Activated CD4-positive, alpha-beta T cell treated with anti-CD3 and anti-CD28 coated beads, Interleukin-2, amount 50 U/mL, for 4 hours (primary cell): ENCODE measurements at regions not wholly inside any gene's neighbourhood (a gene's known extent, or its start where the extent isn't known, plus 50 kb on each side); places are given as distances from the start of the nearest gene placed in this dataset.
"Not testable (repeated sequence)": the region's sequence is repeated elsewhere in the genome, so short reads cannot be mapped to it uniquely, and the experiment has no call there.

Experiments
- DNase-seq, 2 experiments: peaks; one replicate each; pipeline ENCODE4 v3.0.0-alpha.2; 2020

DNA sequence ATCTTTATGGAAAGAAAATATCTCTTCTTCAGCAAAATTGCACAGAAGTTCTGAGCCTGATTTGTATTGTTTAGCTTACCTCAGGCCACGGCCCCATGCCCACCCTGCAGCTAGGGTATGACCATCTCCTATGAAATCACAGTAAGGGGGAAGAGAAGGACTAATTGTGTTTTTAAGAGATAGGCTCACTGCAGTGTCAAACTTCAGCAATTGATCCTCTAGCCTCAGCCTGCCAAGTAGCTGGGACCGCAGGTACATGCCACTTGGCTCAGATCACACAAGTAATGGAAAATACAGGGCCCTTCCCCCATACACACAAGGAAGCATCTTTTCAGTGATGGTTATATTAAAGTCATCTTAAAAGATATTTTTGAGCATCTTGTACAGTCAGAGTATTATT is 60.0 kb downstream of the DMAC1 start:
- DNase-seq: no peak

DNA sequence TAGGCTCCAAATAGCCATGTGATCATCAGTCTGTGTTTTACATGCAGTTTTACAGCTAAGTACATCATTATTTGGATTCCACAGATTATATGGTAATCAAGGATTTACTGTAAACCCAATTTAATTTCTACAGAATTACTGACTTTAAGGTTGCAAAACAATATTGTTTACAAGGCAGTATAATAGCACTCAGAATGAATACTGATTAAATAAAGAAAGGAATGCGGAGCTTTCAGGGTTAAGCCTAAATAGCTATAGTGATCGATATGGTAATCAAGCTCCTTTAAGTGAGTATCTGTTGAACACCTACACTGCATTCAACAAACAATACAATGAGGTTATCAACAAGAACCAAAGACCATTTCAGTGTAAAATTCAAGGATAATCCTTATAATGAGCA is 64.3 kb downstream of the DMAC1 start:
- no peak for DNase-seq

DNA sequence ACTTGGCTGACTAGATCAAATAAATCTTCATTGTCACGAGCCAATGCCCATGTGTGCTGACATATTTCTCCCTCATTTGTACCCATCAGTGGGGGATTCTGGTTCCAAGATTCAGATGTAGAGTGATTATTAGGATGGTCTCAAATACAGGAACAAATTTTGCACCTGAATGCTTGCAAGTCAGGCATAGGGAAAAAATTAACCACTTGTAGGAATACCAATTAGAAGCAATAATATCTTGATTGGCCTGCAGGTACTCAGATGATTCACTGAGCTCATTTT is 69.5 kb downstream of the DMAC1 start:
- no peak for DNase-seq

DNA sequence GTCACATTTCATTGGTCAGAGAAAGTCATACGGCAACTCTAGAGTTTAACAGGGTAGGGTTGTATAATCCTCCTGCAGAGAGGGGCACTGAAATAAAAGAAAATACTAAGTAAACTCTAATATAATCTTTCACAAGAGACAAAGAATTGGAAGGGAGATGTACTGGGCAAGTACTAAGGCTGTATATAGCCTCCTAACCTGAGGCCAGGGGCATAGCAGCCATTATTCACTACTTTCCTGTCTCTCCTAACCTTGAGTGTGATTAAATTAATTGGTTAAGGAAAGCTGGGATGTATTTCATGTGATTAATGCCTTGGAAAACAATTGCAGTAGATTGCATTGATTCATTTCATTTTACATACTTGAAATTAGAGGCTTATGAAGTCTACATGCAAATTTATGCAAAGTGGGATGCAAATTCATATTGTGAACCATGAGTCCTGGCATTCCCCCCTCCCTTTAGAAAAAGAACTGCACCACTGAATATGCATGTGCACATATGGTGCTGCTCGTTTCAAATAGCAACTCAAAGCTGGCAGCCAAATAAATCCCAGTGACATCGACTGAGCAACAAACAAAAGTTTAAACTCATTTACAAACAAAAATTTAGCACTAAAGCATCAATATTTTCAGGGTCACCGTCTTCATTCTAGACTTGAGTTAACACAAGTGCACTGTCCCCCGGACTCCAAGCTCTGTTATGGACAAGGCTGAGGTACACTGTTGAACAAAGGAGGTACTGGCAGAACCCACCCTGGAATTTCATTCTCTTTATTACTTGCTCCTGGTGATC is 70.0 kb downstream of the DMAC1 start:
- no peak for DNase-seq

DNA sequence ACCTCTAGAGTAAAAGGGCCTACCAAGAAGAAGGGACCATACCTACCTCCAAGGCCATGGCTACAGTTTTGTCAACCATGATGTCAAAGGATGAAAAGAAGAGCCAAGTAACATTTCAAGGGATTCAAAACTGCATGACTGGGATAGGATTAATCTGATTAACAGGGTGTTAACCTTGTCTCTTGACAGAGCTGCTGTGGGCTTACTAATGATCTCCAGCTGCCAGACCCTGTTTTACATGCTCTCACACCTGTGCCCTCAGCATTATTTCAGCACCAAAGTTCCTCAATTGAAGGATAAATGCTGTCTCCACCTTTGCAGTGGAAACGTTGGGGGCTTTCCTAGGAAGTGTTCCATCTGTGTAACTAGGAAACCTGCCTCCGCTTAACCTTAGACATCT is 78.3 kb downstream of the DMAC1 start:
- no peak for DNase-seq

DNA sequence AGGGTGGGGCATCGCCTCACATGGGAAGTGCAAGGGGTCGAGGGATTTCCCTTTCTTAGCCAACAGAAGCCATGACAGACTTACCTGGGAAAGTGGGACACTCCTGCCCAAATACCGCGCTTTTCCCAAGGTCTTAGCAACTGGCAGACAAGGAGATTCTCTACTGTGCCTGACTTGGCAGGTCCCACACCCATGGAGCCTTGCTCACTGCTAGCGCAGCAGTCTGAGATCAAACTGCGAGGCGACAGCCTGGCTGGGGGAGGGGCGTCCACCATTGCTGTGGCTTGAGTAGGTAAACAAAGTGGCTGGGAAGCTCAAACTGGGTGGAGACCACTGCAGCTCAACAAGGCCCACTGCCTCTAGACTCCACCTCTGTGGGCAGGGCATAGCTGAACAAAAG is 86.5 kb downstream of the DMAC1 start:
- not testable (repeated sequence) for DNase-seq

DNA sequence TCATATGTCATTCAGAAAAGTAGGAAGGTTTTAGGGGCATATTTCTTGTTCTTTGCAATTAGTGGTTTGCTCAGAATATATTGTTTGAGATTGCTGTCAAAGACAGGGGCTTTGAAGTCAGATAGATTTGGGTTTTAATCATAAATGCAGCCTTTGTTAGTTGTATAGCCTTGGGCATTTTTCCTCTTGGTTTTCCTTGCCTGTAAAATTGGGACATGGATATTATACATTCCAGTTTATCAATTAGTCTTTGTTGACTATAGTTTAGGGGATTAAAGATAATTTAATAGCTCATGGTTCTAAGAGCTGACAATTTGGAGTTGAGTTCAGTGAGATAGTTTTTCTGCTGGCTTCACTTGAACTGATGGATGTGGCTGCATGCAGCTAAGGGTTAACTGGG is 88.9 kb downstream of the DMAC1 start:
- DNase-seq: no peak

DNA sequence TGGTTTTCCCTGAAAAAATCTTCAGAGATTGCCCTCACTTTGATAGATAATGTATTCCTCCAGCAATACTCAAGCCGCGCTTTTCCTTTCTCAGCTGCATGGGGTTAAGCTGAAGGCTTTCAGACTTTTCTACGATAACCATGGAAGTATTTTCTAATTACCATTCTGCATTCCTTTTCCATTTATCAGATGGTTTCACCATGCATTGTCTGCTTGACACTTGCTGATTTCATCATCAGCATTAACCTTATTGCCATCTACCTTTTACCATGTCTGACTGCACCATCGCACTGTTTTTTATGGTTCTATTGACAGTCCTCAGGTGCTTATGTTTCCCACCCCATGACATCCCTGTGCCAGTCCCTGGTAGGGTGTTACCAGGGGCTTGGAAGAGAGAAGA is 91.6 kb downstream of the DMAC1 start:
- DNase-seq: no peak

DNA sequence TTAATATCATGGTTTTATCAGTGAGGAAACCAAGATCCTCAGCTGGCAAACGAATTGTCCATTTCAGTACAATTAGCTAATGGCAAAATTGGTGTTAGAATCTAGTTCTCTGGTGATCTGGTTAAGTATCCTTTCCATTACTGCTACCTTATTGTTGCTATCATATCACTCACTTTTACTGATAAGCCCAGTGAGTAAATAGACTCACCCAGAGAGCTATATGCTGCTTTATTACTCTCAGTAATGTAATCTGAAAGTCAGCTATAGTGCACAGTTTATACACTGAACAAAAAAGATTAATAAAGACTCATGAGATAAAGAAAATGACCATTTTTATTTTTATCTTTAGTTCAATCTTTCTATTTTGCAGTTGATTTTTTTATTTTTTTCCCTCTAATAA is 95.0 kb downstream of the DMAC1 start:
- no peak for DNase-seq

DNA sequence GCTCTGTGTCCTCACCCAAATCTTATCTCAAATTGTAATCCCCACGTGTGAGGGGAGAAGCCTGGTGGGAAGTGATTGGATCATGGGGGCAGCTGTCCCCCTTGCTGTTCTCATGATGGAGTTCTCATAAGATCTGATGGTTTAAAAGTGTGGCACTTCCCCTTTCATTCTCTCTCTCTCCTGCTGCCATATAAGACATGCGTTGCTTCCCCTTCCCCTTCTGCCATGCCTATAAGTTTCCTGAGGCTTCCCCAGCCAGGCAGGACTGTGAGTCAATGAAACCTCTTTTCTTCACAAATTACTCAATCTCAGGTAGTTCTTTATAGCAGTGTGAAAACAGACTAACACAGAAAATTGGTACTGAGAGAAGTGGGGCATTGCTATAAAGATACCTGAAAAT is 107.7 kb downstream of the DMAC1 start:
- no peak for DNase-seq

DNA sequence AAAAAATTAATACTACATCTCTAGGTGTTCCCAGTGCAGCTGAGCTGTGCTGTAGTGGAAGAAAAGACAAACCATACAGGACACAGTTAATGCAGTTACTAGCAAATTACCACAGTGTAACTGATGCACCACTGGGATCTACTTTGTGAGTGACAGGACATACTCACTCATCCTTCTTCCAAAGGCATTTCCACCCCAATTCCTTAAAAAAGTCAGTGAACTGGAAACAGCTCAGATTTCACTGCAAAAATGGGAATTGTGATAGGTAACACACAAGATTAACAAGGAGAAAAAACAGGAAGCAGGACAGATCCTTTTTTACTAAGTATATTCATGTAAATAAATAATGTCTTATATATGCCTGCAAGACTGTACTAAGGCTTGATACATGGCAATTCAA is 109.6 kb downstream of the DMAC1 start:
- no peak for DNase-seq

DNA sequence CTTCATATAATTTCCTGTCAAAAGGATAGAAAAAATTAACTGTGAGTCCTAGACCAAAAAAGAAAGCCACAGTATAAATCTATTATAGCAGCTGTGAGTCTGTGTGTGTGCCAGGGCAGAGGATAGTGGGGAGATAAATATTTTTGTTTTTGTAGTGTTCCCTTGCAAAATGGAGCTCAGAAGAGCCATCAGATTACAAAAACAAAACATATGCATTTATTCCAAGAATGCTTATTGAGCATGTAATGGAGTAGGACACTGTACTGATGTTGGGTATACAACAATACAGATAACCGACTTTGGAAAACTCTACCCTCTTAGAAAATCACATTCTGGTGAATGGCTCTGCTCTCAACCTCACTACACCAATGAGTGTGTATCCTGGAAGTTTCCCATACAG is 111.0 kb downstream of the DMAC1 start:
- DNase-seq: no peak

DNA sequence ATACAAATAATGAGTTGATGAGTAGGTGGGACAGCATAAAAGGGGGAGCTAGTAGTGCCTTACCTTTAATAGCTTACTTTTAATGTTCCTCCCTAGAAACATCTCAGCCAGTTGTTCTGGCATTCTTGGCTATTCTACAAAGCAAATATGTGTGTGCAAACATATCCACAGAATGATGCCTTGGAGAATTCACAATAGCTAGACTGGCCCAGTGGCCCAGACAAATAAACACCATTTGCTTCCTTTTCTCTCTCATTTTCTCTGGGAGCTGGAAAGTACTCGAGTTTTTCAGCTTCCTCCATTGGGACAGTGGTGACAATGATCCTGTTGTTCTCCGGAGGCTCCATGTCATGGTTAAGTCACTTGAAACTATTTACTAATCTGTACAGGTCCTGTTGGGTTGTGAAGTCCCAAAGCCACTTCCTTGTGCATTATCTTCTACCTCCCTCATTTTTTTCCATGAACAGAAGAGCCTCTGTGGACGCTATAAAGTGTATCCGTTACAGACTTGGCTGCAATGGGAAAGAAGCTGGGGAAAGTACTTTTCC is 122.9 kb downstream of the DMAC1 start:
- DNase-seq: no peak

DNA sequence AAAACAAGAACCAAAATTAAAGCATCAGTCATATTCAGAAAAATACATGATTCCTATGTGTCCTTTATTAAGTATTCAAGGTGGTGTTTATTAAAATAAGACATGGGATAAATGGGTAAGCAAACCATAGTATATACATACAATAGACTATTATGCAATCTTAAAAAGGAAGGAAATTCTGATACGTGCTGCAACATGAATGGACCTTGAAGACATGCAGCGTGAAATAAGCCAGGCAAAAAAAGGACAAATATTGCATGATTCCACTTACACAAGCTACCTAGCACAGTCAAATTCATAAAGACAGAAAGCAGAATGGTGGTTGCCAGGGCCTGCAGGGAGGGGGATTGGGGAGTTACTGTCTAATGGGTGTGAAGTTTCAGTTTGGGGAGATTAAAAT is 127.7 kb downstream of the DMAC1 start:
- no peak for DNase-seq

DNA sequence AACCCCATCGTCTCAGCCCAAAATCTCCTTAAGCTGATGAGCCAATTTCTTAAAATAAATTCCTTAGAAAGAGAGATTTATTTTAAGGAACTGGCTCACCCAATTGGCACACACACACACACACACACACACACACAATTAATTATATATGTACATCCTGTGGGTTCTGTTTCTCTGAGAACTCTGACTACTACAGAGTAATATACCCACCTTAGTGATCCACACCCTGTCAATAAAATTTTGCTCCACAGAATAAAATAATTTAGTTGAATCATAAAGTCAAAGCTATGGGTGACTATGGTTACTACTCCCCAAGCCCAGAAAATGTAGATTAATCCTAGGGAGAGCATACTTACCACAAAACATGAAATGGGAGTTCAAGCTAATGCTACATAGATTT is 131.0 kb downstream of the DMAC1 start:
- DNase-seq: no peak

DNA sequence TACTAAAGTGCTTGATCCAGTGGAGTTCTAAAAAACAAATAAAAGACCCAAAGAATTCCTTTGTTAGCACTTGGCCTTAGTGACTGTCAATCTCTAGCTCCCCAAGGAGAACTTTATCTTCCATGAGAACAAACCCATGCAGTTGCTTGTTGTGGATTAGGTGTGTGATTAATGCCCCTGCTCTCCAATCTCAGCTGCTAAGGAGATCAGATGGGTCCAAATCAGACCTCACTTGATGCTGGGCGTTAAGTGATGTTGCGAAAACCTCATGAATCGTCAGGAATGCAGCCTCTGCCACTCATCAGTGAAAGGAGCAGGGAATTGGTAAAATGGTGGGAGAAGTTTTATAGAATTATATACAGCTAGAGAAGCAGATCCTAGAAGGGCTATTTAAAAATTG is 133.7 kb downstream of the DMAC1 start:
- no peak for DNase-seq

DNA sequence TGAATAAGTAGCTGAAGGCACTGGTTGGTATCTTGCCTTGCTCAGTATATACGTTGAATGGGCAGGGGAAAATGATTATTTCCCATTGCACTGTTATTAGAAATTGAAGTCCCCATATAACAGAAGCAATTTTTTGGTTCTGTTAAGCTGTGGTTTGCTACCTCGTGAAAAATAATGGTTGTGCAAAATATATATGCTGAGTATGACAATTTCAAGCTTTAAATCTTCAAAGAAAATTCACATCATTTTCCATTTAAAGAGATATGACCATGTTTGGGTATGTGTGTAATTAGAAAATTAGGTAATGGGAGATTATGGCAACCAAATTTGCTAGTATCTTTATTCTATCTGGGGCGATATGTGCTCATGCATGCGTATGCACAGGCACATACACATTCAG is 139.8 kb downstream of the DMAC1 start:
- no peak for DNase-seq

DNA sequence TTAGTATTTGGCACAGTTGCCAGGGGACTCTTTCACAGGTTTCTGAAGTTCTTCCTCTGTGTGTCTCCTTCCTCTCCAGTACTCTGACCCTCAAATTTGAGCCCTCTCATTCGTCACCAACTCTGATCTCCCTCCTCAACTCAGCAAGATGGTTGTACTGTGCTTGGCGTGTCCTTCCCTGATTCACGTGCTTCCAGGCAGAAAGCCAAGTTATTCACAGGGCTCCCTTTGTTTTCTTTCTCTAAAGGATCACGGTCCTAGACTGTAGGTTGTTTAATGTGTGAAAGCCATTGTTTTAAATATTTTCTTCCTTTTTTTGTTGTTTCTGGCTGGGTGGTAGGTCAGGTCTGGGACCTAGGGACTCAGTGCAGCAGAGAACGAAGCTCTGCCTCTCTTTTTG is 142.9 kb downstream of the DMAC1 start:
- DNase-seq: no peak

DNA sequence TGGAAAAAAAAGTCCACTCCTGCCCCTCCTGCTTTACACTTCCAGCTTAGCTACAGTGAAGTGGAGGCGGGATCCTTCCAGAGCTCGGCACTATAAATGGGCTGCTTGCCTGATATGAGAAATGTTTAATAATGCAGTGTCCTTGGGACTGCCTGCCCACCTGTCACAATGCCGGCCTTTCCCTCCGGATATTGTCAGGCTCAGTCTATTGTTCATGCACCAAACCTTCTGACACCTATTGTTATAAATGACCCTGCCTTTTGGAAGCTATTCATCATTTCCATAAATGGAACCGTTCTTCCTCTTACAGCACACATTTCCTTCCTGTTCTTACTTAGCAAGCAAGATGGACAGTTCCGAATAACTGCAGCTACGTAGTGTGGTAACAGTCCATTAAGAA is 146.3 kb downstream of the DMAC1 start:
- no peak for DNase-seq

DNA sequence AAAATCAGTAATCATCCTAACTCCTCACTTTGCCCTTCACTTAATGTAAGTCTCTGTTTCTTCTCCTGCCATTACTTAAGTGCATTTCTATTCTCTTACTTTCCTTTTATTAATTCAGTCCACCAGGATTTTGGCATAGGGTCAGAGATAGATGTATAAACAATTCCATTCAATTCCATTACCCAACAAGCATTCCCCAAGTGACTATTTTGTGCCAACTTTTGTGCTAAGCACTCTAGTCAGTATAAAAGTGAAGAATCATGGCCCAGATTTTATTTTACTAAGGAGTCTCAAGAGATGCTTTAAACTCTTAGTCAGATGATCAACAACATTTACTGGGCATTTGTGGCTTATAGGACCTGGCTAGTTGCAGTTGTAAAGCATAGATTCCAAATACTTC is 159.3 kb downstream of the DMAC1 start:
- no peak for DNase-seq

DNA sequence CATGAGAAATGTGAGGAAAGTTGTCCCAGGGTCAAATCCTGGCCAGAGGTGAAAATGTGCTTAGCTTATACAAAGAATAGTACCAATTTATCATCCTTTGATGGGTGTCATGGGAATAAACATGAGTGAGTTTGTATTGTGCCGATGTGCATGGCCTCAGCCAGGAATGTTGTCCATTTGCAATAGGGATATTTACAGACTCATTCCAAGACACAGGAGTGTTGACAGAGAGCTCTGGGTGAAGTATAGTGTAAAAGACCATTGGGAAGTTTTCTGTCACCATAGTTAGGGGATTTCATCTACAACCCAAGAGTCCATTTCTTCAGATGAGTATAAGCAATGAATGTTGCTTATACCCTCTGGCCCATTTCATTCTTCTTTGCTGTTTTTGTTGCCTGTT is 160.1 kb downstream of the DMAC1 start:
- DNase-seq: no peak

DNA sequence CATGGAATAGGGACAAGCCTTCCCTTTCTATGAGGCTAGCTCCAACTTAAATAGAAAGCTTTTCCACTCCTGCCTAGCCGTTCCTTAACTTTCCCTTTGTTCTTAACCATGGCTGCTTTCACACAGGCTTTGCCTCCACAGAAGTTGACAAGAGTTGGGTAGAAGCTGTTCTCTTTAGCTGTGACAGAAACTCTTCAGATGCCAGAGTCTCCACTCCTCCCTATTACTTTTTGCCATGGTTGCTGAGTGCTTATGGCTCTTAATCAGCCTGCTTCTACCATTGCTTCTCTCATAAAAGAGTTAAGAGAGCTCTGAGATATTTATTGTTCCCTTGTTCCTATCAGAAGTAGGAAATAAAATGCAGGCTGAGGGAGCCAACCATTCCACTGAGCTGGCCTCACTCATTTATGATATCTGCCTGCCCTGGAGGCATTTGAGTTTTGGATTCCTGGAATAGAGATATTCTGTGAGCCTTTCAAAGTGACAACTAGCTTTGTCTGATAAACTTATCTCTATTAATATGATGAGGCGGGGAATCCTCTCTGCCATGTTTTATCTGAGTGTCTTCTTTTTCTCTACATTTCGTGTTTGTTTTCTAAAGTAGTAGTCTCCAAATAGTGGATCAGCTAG is 162.6 kb downstream of the DMAC1 start:
- DNase-seq: no peak

DNA sequence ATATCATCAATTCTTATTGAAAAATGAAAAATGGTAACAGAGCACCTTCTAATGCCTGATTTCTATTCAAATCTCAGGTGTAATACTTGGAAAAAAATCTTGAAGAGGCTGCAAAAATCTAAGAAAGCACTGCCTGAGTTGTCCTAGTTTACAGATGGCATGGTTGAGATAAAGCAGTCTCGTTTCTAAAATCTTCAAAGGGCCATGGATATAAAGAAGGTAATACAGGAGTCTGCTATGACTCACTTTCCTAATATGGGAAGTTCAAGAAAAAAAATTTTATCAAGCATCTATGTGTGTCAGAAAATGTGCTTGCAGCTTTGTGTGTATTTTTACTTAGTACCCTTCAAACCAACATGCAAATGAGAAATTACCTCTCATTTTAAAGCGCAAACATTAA is 163.3 kb downstream of the DMAC1 start:
- DNase-seq: no peak

DNA sequence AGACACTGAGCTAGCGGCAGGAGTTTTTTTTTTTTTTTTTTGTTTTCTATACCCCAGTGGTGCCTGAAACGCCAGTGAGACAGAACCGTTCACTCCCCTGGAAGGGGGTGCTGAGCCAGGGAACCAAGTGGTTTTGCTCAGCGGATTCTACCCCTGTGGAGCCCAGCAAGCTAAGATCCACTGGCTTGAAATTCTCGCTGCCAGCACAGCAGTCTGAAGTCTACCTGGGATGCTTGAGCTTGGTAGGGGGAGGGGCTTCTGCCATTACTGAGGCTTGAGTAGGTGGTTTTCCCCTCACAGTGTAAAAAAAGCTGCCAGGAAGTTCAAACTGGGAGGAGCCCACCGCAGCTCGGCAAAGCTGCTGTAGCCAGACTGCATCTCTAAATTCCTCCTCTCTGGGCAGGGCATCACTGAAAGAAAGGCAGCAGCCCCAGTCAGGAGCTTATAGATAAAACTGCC is 173.0 kb downstream of the DMAC1 start:
- DNase-seq: peak; percentile 11 to 19

DNA sequence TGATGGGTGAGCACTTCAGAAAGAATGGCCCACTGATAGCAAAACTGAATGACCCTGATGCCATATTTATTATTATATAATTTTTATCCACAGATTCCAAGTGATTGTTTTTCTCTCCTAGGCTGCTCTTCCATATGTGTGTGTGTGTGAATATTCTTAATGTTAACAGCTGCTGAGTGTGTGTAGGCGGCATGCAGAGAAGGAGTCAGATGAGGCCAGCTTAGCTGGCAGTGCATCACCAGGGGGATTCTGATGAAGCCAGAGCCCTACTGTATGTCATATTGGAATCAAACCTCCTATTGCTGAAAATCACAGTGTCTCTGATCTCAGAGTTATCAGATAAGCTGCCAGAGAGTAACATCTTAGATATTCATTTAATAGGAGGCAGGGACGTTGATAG is 177.1 kb downstream of the DMAC1 start:
- no peak for DNase-seq
